SK-N-SH (cell line): ENCODE measurements at regions not wholly inside any gene's neighbourhood (a gene's known extent, or its start where the extent isn't known, plus 50 kb on each side); places are given as distances from the start of the nearest gene placed in this dataset.

Source experiments
- EP300 ChIP-seq, 2 experiments: IDR thresholded peaks; 2 replicates each; pipeline versions ENCODE4 v1.4.0 to v1.6.1; 2012; ENCODE audit warnings: borderline replicate concordance in 1 of 2, low read depth in 1 of 2, low read length in 1 of 2
- FOXM1 ChIP-seq: IDR thresholded peaks from 2 replicates; pipeline ENCODE4 v1.4.0; 2012; ENCODE audit warnings: low read depth, mild to moderate bottlenecking
- TF ChIP-seq, protein P1 (sequence below): fragments of 200-600 bp; sonication (generic); IDR thresholded peaks from 2 replicates; pipeline ENCODE4 v1.6.1; 2017; ENCODE audit warnings: antibody characterized with exemption, mild to moderate bottlenecking, moderate library complexity

DNA sequence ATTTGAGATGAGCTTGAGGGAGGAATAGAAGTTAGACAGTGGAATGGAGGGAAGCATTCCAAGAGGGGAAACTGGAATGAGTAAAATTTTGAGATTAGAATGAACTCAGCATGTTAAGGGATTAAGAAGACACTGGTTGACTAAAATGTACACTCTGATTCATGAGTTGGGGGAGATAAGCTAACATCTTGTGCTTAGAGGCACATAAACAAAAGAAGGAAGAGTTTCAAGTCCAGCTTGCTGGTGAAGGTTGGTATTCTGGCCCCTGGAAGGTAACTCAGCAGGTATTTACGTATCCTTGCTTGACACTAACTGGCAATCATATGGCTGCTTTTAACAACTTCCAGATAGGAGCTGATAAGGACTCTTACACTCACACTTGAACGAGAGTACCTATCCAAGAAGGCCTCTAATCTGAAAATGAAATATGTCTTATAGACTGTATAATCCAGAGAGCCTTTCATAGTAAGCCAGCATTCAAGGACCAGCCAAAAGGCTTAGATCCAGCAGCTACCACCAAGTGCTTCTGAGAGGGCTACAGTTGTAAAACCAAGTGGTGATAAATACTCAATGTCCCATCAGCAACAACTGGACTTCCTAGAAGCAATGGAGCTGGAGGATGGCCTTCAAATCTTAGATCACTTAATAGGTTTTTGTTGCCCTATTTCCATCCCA lies 149.7 kb upstream of the SERP2 start:
- TF ChIP-seq EP300 (IDR thresholded peaks at IDR 0.05; ENCODE audit: borderline replicate concordance in 1 of 2, low read depth in 1 of 2, low read length in 1 of 2) (no peak), FOXM1 (no peak)
- TF ChIP-seq, protein P1, sequence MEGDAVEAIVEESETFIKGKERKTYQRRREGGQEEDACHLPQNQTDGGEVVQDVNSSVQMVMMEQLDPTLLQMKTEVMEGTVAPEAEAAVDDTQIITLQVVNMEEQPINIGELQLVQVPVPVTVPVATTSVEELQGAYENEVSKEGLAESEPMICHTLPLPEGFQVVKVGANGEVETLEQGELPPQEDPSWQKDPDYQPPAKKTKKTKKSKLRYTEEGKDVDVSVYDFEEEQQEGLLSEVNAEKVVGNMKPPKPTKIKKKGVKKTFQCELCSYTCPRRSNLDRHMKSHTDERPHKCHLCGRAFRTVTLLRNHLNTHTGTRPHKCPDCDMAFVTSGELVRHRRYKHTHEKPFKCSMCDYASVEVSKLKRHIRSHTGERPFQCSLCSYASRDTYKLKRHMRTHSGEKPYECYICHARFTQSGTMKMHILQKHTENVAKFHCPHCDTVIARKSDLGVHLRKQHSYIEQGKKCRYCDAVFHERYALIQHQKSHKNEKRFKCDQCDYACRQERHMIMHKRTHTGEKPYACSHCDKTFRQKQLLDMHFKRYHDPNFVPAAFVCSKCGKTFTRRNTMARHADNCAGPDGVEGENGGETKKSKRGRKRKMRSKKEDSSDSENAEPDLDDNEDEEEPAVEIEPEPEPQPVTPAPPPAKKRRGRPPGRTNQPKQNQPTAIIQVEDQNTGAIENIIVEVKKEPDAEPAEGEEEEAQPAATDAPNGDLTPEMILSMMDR: no peak
